ENCODE measurements at regions not wholly inside any gene's neighbourhood (a gene's known extent, or its start where the extent isn't known, plus 50 kb on each side); places are given as distances from the start of the nearest gene placed in this dataset.

DNA sequence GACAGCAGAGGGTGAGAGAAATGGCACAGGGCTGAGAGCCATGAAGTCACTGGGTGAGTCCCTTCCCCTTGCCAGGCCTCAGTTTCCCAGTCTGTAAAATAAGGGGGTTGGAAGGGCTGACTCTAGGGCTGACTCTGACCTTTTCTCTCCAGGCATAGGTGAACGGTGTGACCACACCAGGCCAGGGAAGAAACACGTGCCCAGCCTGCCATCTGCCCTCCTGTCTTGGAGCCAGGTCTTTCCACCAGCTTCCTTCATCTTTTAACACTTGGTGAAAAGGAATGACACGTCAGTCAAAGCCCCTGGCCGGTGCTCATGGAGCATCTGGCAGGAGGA, 74.4 kb downstream of the CPN2 start:
- H3K27ac Mint-ChIP-seq: no peak overlapping the region
- no peak overlapping the region for H2BK12ac ChIP-seq (ENCODE audit: insufficient read length, low read depth, low read length)
- H2BK5ac ChIP-seq (ENCODE audit: insufficient read length, low read length): no peak overlapping the region
- H2BK15ac ChIP-seq (ENCODE audit: low read depth, low read length): no peak overlapping the region
- no peak overlapping the region for H2BK120ac ChIP-seq (ENCODE audit: low read depth, low read length, poor library complexity, severe bottlenecking)
- no peak for DNase-seq
- no peak overlapping the region for H3K4me3 Mint-ChIP-seq
- H3K27ac ChIP-seq (ENCODE audit: insufficient read length, low read depth, low read length): no peak overlapping the region
- H2BK20ac ChIP-seq (ENCODE audit: low read depth, low read length, poor library complexity, severe bottlenecking): peak overlapping the region; percentile 46
- no peak for TF ChIP-seq CTCF (conservative IDR thresholded peaks at IDR 0.05)
- no peaks in the 10 kb centered on the region for H3K79me2 ChIP-seq (ENCODE audit: insufficient read depth, low read length)
- no peaks in the 10 kb centered on the region for H3K23me2 ChIP-seq (ENCODE audit: insufficient read length, low read depth, low read length, poor library complexity, severe bottlenecking)
- peaks cover 22% of the 10 kb centered on the region for H3K27me3 Mint-ChIP-seq (ENCODE audit: low read depth)
- no peak overlapping the region for H4K8ac ChIP-seq (replicated peaks; ENCODE audit: insufficient read length, low read depth, low read length)
- peaks cover 10 to 15% of the 10 kb centered on the region in 2 experiments for H3K9me3 Mint-ChIP-seq
- H2AK5ac ChIP-seq (ENCODE audit: insufficient read length, low read length): no peak overlapping the region
- H3T11ph ChIP-seq (ENCODE audit: low read length): no peak overlapping the region
- H2AFZ ChIP-seq (ENCODE audit: low read length): no peak overlapping the region
- no peaks in the 10 kb centered on the region for H3K4me1 ChIP-seq (ENCODE audit: insufficient read depth, low read length)
- no peak overlapping the region for H3K18ac ChIP-seq (ENCODE audit: insufficient read length, low read depth, low read length)
- H4K5ac ChIP-seq (ENCODE audit: insufficient read length, low read depth, low read length): no peak overlapping the region
- H3K36me3 Mint-ChIP-seq (ENCODE audit: insufficient read depth in 1 of 3, low read depth in 3 of 3): peaks cover 3 to 14% (median 8%) of the 10 kb centered on the region in 3 experiments
- H3K9ac ChIP-seq (ENCODE audit: extremely low read depth, insufficient read length, low read length): no peak overlapping the region
- H3K14ac ChIP-seq (ENCODE audit: insufficient read depth, low read length): no peak overlapping the region; the same call in 1 of the 2 replicates
- no peak overlapping the region for H3K56ac ChIP-seq (ENCODE audit: insufficient read length, low read depth, low read length)
- peaks cover 26 to 32% of the 10 kb centered on the region in 2 experiments for H3K4me1 Mint-ChIP-seq
- no peak overlapping the region for H4K91ac ChIP-seq (ENCODE audit: insufficient read length, low read depth, low read length)
- H3K4ac ChIP-seq (ENCODE audit: low read depth, low read length): no peak overlapping the region
- no peaks in the 10 kb centered on the region for H3K9me3 ChIP-seq (ENCODE audit: control insufficient read depth, low read depth, low read length)
- no peak overlapping the region for H3K23ac ChIP-seq (ENCODE audit: insufficient read length, low read depth, low read length)
- H4K20me1 ChIP-seq (ENCODE audit: control insufficient read depth, insufficient read depth, insufficient read length): no peaks in the 10 kb centered on the region
- no peaks in the 10 kb centered on the region for H3K27me3 ChIP-seq (ENCODE audit: insufficient read depth, low read length)
- no peak overlapping the region for H3K4me2 ChIP-seq (ENCODE audit: insufficient read depth, insufficient read length, low read length)
- H3K79me1 ChIP-seq (ENCODE audit: insufficient read depth, low read depth, low read length, poor library complexity, severe bottlenecking): no peaks in the 10 kb centered on the region
- no CpG with 5 or more reads among the region's 4 CpGs for WGBS (ENCODE audit: extremely low coverage, insufficient read length, low lambda C conversion rate)

Measured in H9 (cell line).